GM04504 (cell line): ENCODE measurements at regions not wholly inside any gene's neighbourhood (a gene's known extent, or its start where the extent isn't known, plus 50 kb on each side); places are given as distances from the start of the nearest gene placed in this dataset.
"Not testable (repeated sequence)": the region's sequence is repeated elsewhere in the genome, so short reads cannot be mapped to it uniquely, and the experiment has no call there.

Source experiments
- DNase-seq: peaks from one replicate; pipeline ENCODE4 v3.0.0-alpha.2; 2012; ENCODE audit warnings: low read depth

DNA sequence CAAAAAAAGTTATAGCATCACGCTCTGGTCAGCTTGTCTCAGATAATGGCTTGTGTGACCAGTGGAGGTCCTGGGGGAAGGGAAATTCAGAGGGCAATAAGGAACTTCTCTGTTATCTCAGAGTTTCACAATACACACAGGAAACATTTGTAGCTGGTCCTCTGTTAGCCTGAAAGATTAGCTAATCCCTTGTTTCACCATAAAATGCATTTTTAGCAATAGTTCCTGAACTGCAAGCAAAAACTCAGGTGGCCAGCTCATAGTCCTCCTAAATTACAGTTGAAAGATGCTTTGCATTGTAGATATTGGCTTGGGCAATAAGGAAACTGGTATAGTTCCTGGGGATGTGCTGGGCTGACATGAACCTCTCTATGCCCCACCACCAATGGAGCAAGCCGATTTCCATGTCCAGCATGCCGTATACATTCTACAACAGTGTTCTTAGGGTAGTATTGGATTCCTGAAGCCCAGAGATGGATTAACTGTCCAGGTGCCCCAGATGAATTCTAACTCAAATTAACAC, 141.5 kb upstream of the TBL1XR1 start:
- no peak for DNase-seq

DNA sequence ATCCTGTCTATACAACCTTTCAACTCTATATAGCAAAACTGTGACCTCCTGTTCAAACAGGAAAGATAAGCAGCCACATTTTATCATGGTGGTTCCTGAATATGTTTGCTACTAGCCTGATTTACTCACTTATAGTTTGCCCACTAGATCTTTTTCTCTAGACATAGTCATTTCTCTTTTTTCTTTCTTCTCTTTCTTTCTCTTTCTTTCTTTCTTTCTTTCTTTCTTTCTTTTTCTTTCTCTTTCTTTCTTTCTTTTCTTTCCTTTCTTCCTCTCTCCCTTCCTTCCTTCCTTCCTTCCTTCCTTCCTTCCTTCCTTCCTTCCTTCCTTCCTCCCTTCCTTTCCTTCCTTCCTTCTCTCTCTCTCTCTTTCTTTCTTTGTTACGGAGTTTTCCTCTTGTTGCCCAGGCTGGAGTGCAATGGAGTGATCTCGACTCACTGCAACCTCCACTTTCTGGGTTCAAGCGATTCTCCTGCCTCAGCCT, 142.0 kb upstream of the TBL1XR1 start:
- not testable (repeated sequence) for DNase-seq

DNA sequence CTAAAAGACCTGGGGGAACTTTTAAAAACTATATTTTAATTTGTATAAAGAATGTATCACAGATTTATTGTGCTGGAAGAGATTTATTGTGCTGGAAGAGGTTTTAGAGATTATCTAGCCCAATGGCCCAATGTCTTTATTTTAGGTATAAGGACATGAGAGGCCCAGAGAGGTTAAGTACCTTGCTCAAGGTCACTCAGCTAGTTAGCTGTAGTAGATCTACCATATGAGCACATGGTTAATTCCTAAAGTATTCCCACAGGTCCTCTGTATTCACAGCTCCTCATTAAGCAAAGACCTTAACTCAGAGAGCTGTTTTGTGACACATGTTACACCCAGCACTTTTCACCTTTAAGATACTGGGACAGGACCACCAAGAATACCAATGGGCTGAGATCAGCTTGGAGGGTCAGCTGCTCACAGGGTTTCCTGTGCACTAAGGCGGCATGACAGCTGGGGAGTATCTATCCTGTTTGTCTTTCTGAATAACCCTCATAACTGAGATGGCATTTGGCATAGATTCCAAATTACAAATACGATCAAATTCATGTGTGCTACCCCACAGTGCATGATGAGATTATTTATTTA, 143.1 kb upstream of the TBL1XR1 start:
- no peak for DNase-seq

DNA sequence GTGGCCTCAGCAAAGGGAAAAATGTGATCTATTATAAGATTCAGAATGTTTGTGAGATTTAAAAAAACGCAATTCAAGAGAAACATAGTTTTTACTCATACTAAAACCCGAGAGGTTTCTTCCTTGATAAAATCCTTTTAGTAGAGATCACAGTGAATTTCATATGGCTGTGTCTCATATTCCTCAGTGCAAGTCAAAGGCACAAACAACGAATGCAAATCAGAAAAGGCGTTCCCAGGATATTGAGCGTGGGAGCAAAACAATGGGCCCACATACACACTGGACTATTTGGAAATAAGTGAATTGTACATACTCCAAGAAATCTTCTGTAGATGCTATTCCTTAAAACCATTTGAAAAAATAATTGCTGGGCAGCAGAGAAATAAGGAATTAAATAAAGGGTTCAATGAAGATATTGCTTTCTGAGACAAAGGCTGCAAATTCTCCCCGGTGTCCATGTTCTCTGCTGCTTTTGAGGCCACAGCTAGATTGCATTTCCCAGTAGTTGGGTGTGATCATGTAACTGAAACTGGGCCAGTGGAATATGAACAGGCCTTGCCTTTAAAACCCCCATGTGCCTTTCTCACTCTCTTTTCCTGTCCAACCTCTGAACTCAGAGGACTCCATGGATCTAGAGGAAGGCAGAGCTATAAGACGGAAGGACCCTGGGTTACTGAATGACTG, 144.6 kb upstream of the TBL1XR1 start:
- no peak for DNase-seq

DNA sequence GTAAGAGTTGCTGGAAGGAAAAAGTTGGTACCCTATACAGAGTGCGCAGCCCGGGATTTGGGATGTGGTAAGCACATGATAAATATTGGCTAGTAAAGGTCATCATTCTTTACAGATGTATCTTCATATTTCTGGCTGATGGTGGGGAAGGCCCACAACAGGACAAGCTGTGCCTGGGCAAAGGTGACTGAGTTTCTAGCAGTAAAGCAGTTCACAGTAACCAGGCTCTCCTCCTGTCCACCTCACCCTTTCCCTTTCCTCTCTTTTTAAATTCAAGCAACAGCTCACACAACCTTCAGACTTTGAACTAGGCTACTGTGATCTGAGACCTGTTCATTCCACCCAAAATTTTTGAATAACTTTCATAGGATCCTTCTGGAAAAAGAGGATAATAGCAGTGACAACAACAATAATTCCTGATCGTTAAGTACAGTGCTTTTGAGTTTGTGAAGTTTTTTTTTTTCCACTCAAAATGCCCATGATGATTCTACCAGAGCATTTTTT, 145.9 kb upstream of the TBL1XR1 start:
- DNase-seq = no peak

DNA sequence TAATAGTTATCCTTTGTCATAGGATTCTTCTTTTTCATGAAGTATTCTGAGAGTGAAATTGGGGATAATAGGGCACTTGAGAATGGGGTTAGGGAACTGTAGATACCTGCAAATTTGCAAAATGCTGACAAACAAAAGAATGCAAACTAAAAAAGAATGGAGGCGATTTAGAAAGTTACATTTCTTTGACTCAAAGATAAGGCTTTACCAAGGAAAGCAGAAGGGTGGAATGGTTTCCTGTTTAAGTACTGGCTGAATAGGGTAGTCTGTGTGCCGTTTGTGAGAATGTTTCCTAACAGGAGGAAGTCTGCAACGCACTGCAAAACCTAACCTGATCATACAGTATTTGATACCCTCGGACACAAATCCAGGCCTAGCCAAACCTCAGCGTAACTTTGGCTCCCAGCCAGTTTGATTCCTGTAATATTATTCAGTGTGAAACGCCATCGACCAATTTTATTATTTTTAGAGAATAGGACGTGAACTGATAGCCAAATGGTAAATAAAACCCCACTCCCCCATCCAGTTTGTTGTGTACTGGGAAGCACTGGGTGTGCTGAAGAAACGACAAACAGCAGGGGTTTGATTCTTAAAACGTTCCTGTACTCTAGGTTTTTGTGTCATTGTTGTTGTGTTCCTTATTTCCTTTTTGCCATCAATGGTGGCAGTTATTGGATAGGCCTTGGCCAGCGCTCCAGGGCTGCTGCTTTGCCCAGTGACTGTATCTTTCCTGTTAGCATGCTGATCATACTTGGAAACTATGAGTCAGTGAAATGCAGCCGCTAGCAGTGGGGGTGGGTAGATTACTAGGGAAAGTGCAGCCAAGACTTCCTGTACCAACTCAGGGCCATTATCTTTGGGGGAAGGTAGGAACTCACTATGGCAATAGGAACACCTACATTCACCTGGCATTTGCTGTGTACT, 148.0 kb upstream of the TBL1XR1 start:
- peak; percentile 80 for DNase-seq

DNA sequence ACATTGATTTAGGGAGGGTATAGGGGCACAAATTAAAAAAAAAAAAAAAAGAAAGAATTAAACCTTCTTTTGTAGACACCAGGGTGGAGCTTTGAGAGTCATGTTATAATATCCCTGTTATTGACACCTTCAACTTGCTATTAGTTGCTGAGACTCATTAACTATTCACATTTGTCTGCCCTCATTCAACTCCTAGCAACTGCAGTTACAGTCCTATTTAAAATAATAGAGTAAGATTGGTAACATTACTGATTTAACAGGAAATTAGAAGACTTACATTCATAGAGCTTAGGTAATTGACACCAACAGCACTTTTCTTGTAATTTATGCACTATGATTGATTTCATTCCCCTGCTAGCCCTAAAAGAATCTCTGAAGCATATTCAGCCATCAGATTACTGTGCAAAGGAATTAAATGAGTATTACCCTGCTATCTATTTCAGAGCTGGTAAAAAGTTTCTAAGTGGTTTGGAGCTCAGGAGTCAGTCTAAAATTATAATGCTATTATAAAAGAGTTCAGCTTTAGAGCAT, 148.8 kb upstream of the TBL1XR1 start:
- no peak for DNase-seq

DNA sequence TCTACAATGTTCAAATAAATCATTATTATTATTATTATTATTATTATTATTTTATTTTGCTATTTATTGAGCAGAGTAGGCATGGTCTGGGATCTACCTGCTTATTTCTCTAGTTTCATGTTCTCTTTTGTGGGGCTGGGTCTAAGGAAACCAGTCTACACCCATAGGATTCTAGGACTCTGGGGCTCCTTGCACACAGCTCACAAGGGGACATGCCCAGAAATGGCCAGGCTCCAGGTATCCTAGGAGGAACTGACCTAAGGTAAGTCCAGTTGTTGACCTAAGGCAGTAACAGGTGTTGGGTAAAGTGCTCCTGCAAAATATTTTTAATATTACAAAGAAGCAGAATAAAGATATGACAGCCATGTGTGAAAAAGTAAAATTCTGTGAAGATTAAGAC, 149.6 kb upstream of the TBL1XR1 start:
- no peak for DNase-seq

DNA sequence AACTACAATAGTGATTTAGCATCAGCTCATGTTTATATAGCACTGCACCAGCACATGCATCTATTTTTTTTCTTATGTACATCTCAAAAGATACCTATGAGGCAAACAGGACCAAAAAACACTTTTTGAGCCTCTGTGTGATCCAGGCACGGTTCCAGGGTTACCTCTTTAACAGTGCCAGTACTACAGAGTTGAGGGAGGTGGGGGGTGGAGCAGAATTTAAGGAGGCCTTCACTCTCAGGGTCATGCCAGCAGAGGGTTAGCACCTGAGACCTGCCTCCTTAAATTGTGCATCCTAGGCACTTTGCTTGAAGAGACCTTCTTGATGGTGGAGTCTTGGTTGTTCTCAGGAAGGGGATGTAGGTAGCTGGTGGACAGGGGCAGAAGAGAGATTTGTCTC, 150.3 kb upstream of the TBL1XR1 start:
- DNase-seq = no peak

DNA sequence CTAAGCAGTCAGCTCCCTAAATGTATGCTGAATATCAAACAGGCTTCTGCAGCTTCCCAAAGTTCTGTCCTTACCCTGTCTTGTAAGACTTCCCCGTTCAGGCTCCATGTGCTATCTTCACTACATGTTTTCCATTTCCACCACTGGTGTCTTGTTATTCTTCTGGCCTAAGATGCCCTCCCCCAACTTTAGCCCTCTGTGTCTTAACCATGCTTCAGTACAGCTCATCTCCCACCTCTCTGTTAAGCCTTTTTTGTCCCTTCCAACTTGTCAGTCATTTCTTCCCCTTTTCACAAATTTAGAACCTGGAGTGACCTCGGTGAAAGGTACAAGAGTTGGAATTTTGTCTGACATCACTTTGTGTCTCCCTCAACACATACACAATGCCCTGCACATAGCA, 151.7 kb upstream of the TBL1XR1 start:
- no peak for DNase-seq

DNA sequence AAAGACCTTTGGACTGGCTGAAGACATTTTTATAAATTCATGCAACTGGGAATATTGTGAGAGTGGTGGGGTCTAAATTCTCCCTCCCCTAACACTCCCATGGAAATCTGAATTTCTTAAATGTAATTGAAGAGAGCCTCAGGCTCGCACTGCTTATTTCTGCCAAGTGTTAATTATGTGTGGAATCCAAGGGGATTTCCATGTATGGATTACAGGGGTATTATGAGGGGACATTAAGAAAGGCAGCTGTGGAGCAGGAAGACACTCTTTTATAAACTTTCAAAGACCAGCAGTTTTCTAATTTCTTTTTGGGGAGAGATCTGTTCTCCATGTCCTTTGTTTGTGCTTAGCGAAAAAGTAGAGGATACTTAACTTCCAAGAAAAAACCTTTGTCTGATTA, 152.1 kb upstream of the TBL1XR1 start:
- DNase-seq = no peak

DNA sequence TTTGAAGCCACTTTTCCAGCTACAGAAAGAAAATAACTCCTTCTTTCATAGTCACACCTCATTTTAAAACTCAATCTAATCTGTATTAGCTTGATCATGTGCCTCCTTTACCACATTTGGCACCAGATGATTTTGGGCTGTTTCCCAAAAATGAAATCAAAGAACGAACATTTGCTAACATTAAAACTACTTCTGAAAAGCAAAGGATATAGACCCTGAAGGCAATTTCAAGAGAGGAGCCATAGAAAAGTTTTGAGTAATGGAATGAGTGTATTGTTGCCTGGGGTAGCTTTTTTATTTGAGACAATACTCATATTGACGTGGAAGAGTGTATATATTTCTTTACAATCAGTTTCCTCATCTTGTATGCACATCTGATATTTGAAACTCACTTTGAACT, 152.8 kb upstream of the TBL1XR1 start:
- DNase-seq = no peak

DNA sequence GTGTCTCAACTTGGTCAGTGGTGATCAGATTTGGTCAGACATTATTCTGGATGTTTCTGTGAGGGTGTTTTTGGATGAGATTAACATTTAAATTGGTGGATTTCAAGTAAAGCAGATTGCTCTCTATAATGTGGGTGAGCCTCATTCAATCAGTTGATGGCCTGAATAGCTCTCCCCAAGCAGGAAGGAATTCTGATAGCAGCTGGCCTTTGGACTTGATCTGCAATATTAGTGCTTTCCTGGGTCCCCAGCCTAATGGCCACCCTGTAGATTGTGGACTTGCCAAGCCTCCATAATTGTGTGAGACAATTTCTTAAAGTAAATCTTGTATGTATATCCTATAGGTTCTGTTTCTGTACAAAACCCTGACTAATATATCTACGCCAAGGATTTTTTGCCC, 153.9 kb upstream of the TBL1XR1 start:
- DNase-seq = no peak

DNA sequence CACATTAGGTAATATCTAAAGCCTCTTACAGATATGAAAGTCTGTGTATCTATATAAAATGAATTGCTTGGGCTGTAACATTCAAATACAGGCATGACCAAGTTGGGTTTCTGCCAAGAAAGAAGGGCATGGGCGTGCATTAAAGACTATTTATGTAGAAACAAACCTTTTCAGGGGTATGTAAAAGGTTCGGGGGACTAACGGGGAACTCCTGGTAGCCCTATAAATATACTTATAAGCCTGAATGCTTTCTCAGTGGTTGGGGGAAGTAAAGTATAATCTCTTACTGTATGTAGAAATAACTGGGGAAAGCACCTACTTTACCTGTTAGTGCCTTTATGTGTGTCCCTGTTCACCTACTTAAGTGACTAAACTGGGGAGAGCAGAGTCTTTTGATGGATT, 154.5 kb upstream of the TBL1XR1 start:
- no peak for DNase-seq

DNA sequence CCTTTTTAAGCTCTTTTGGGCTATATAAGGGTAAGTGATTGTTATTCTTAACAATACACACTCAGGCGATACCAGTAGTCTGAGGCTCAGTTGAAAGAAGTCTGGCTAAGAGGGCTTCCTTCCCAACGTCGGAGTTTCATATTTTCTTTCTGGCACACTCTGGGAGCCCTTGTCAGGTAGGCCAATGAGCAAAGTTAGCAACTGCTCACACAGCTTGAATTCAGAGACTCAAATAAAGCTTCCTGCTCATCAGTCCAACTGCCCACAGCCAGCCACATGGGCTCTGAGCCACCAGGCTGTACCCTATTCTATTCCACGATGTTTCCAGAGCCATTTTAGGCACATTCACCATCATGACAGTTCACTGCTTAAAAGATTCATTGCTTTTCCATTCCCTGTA, 155.1 kb upstream of the TBL1XR1 start:
- no peak for DNase-seq

DNA sequence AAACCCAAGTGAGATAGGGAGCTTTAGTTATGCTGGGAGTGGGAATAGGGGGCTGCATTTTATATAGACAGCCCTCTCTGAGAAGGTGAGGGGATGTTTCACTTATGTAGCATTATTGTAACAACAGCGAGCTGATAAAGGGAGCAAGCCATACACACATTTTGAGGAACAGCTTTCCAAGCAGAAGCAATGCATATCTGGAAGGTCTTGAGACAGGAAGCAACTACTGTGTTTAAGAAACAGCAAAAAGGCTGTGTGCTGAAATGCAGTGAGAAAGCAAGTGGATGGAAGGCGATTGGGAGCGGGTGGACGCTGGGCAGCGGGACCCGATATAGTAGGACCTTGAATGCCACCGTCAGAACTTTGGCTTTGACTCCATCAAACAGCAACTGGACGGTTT, 155.9 kb upstream of the TBL1XR1 start:
- DNase-seq = no peak

DNA sequence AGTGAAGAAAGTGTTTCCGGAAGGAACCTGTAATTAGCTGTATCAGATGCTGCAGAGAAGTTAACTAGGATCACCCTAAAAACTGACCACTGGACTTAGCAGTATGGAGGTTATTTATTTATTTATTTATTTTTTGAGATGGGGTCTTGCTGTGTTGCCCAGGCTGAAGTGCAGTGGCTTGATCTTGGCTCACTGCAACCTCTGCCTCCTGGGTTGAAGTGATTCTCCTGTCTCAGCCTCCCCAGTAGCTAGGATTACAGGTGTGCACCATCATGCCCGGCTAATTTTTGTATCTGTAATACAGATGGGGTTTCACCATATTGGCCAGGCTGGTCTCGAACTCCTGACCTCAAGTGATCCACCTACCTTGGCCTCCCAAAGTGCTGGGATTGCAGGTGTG, 156.6 kb upstream of the TBL1XR1 start:
- DNase-seq = not testable (repeated sequence)

DNA sequence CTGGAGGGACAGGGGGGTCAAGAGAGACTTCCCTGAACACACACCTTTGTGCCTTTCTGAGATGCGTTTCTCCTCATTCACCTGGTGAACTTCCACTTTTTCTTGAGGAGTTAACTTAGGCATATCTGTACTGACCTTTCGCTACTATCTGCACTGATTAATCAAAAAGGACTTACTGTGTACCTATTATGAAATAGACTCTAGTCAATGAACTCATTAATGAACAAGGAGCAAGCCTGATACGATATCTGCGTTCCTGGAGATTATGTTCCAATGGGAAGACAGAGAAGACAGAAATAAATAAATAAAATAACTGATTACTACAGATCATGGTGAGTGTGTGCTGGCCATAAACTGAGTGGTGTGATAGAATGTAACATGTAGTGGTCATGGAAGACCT, 157.2 kb upstream of the TBL1XR1 start:
- DNase-seq = no peak

DNA sequence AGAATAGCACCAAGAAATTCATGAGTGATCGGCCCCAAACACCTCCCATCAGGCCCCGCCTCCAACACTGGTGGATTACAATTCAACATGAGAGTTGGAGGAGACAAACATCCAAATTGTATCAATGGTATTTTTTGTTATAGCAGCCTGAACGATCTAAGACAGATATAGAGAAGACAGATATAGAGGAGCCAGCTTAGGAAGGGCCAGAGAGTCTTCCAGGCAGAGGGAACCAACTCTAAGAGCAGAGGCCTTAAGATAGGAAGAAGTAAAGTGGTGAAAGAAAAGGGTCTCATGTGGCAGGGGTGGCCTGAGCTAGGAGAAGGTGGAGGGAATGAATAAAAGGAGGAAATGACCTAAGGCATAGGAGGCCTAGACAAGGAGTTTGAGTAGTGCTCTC, 158.8 kb upstream of the TBL1XR1 start:
- DNase-seq = no peak

DNA sequence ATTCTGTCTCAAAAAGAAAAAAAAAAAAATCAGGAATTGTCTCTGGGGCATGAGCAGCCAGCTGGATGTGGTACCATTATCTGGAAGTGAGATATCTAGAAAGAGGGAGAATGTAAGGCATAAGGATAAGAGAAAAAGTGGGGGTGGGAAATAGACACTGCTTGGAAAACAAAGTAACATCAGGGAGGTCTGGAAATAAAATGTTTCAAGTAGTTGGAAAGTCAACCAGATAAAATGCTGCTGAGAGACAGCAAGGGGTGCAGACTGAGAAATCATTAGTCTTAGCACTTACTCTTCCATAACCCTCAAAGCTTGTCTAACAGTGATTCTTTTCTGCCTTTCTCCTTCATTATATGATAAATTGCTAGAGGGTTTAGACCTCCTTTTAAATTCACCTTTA, 159.7 kb upstream of the TBL1XR1 start:
- DNase-seq = no peak

DNA sequence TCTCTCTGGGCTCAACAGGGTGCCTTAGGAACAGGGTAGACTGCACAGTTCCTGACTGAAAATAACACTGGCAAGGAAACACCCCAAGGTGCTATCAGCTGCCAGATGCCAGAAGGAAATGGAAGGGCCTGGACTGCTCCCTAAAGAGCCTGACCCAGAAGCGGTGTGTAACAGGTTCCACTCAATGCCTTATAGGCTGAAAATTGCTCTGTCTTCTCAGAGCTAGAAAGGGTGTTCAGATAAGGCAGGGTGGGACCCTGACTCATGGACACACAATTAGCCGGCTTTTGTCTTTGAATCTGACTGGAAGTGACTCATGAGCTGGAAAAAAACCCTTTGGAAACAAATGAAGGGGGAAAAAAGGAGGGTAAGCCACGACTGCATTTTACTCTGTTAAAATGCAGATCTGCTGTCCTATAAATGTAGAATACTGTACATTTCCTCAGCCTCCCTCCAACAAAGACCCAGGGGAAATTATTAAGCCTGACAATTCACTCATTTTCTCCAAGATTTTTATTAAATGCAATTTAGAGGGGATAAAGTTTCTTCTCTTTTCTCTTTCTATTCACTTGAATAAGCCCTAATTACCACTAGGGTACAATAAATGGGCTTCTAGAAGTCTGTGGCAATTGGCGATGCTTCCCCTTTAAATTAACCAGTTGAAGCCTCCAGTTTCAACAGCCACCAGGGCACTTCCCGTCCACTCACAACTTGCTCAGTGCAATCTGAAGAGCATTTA, 160.2 kb upstream of the TBL1XR1 start:
- no peak for DNase-seq
